NCI-H774 (cell line): ENCODE measurements at regions not wholly inside any gene's neighbourhood (a gene's known extent, or its start where the extent isn't known, plus 50 kb on each side); places are given as distances from the start of the nearest gene placed in this dataset.
"Not testable (repeated sequence)": the region's sequence is repeated elsewhere in the genome, so short reads cannot be mapped to it uniquely, and the experiment has no call there.

Source experiments
- DNase-seq: peaks from one replicate; lab custom pipeline; 2025; lab: John Stamatoyannopoulos, UW

- no peak for DNase-seq
Measured at GRCh38 chr4:101730291-101731117, 60.0 kb upstream of the BANK1 start.

- no peak for DNase-seq
Measured at GRCh38 chr4:101727238-101727637, 63.3 kb upstream of the BANK1 start.

- no peak for DNase-seq
Measured at GRCh38 chr4:101724093-101724492, 66.4 kb upstream of the BANK1 start.

DNA sequence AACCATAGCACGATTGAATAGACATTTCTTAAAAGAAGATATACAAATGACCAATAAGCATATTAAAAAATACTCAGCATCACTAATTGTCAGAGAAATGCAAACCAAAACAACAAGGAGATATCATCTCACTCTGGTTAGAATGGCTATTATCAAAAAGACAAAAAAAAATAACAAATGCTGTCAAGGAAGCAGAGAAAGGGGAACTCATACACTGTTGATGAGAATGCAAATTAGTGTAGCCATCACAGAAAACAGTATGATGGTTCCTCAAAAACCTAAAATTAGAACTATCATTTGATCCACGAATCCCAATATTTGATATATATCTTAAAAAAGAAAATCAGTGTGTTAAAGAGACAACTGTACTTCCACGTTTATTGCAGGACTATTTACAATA is 71.7 kb upstream of the BANK1 start:
- DNase-seq = no peak

DNA sequence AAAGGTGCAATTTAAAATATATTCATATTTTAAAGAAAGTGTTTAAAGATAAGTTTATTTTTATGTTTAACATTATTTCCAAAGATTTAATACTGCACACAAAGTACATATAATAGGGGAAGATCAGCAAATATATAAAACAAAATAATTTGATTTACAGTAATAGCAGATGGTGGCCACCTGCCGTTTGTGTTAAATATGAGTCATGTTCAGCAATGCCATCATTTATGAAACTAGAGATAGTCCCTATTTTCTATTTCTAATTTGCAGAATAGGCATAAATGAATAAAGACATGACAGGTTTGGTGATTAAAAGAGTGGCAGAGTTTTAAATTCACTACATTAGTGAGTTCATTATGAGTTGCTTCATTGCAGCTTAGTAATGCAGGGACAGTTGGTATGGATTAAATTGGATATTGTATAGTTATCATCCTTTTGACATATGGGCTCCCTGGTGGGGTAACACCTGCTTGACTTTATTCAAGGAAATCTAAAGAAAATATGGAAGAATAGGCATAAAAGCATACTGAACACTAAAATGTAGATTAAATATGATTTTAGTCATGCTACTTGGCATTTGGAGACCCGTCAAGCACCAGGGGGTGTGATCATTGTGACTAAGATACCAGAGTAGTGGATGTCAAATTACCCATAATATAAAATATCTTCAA is 78.8 kb upstream of the BANK1 start:
- DNase-seq = no peak

- no peak for DNase-seq
Measured at GRCh38 chr4:101710806-101711205, 79.7 kb upstream of the BANK1 start.

DNA sequence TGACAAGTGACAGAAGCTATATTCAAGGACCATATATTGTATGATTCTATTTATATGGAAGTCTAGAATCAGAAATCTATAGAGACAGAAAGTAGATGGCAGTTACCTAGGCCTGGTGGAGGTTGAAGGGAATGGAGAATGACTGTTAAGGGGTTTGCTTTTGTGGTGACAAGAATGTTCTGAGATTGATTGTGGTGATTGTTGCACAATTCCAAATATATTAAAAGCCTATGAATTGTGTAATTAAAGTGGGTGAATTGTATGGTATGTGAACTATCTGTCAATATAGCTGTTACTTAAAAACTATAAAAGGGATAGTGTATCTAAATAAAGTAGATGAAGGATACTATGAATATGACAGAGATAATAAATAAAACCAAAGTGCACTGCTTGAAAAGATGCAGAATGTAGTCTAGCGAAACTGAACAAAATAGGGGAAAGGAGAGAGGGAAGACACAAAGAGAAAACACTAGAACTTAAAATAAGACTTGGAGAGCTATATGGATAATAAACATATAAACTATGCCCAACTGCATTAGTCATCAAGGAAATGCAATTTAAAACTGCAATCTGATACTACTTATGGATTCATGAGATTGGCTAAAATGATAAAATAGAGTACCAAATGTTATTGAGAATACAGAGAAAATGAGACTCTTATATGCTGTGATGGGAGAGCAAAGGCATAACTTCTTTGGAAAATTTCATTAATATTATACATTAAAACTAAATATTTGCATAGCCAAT is 82.1 kb upstream of the BANK1 start:
- no peak for DNase-seq

DNA sequence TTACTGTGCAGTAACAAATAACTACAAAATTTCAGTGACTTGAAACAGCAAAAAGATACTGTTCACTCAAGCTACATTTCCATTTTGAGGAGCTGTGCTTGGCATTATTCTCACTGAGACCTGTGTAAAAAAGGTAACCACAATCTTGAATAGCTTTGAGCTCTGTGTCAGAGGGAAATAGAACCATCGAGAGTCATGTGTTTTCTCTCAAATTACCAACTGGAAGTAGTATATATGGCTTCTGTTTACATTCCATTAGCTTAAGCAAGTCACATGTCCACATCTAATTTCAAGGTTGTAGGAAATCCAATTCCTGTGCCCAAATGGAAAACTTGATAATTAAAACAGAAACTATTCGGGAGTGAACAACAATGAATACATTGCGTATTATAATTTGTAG is 82.9 kb upstream of the BANK1 start:
- no peak for DNase-seq

GRCh38 chr4:101706535-101707057 is 83.9 kb upstream of the BANK1 start:
- DNase-seq = no peak

GRCh38 chr4:101701551-101701950 is 89.0 kb upstream of the BANK1 start:
- no peak for DNase-seq

DNA sequence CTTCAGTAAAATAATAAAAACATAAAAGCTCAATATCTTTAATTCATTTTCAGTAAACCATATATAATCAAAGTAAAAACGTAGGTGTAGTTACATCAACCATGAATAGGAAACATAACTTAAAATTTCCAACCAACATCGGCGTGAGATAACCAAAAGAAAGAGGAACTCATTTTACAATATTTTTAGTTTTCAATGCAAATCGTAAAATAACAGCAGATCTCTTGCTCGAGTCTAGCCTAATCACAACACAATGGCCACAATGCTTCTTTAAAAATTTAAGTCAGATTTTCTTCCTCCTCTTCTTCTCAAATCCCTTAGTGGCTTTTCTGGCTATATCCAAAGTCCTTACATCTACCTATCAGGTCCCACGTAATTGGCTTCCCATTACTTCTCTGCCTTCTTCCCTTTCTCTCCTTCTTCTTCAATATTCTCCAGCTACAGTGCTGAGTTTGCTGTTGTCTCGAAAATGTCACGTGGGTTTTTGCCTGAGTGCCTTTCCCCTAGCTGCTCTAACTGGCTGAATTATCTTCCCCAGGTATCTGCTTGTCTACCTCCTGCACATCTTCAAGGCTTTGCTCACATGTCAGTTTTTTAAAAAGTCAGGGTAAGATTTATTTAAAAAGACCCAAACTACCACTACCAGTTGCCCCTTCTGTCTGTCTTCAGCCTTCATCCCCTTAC is 90.9 kb upstream of the BANK1 start:
- DNase-seq = no peak

GRCh38 chr4:101697266-101697665 is 93.3 kb upstream of the BANK1 start:
- DNase-seq = no peak

- no peak for DNase-seq
Measured at GRCh38 chr4:101696276-101697010, 94.1 kb upstream of the BANK1 start.

DNA sequence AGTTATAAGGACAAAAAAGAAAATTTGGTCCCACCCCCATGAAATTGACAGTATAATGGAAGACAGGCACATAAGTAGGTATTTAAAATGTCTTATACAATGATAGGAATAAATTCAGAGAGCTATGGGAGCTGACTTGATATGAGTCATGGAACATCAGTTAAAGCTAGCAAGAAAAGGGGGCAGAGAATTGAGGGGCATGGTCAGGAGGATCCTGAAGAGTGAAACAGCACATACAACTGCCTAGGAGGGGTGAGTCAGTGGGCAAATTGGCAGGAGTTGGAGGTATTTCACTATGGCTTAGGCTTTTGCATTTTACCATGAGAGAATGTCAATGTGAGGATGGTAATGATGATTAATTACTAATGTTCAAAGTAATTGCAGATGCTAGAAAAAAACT is 95.4 kb upstream of the BANK1 start:
- DNase-seq = no peak

- DNase-seq = not testable (repeated sequence)
Measured at GRCh38 chr4:101694403-101694802, 96.1 kb upstream of the BANK1 start.

DNA sequence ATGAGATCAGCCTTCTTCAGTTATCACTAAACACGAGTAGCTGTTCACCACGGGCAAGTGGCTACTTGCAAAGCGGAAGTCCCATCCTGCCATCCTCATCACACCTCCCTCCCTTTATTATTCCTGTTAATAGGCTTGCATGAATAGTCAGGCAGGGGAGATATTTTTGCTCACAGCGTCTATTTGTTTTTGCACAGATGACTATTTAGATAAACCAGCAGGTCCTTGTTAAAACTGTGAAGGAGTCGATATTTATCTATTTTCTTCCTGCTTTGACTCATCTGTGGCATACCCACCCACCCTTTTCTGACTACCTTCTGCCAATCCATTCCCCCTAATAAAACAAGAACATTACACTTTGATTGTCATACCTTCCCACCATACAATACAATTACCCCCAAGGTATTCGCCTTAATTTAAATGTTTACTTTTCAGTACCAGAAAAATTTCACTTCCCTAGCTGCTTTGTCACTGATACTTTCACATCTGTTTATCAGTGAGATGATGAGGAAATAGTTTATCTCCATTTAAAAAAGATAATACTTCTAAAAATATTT is 96.6 kb upstream of the BANK1 start:
- DNase-seq = peak; percentile 3

GRCh38 chr4:101689220-101689619 is 101.3 kb upstream of the BANK1 start:
- DNase-seq = no peak

DNA sequence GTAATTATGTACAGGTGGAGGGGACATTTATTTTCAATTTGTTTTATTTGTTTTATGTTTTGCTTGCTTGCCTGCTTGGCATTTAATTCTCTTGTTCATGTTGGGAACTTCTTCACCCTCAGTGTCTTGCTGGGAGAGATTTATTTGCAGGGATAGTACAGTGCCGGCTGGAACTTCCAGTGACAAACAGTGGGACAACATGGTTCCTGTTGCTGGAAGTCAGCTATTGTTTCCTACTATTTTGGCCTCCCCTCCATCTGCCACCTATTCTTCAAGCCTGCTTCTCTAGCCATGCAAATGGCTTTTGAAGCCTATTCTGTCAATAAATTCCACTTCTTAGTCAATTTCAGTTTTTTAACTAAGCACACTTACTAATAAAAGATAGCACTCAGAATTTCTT is 105.4 kb upstream of the BANK1 start:
- no peak for DNase-seq

GRCh38 chr4:101682946-101683345 is 107.6 kb upstream of the BANK1 start:
- no peak for DNase-seq

DNA sequence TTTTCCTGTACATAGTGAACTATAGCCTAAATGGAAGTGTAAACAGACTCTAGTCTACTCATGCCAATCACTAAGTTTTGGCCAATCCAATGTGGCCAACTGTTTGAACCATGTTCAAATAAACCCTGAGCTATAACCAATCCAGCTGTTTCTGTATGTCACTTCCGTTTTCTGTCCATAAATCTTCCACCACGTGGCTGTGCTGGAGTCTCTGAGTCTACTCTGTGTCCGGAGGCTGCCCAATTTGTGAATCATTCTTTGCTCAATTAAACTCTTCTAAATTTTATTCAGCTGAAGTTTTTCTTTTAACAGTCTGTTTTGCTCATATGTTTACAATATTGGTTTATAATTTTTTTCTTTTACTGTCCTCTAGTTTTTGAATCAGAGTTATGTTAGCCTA is 112.3 kb upstream of the BANK1 start:
- DNase-seq = no peak

DNA sequence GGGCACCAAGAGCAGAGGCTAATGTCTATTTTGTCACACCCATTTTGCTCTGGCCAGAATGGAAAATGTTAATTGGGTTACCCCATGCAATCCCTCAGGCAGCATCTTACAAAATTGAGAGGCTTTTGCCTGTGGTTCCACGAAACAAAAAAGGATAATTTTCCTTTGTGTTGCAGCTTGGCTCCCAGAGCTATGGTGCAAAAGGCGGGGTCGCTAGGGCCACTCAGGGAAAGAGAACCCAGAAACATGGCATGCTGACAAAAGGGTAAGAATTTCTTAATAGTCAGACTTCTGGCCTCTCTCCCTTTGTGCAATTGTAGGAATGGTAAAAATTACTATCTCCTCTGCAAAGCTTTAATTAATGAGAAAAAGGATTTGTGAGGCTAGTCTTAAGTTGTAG is 119.6 kb upstream of the BANK1 start:
- no peak for DNase-seq
